ENCODE measurements at regions not wholly inside any gene's neighbourhood (a gene's known extent, or its start where the extent isn't known, plus 50 kb on each side); places are given as distances from the start of the nearest gene placed in this dataset.
"Not testable (repeated sequence)": the region's sequence is repeated elsewhere in the genome, so short reads cannot be mapped to it uniquely, and the experiment has no call there.

DNA sequence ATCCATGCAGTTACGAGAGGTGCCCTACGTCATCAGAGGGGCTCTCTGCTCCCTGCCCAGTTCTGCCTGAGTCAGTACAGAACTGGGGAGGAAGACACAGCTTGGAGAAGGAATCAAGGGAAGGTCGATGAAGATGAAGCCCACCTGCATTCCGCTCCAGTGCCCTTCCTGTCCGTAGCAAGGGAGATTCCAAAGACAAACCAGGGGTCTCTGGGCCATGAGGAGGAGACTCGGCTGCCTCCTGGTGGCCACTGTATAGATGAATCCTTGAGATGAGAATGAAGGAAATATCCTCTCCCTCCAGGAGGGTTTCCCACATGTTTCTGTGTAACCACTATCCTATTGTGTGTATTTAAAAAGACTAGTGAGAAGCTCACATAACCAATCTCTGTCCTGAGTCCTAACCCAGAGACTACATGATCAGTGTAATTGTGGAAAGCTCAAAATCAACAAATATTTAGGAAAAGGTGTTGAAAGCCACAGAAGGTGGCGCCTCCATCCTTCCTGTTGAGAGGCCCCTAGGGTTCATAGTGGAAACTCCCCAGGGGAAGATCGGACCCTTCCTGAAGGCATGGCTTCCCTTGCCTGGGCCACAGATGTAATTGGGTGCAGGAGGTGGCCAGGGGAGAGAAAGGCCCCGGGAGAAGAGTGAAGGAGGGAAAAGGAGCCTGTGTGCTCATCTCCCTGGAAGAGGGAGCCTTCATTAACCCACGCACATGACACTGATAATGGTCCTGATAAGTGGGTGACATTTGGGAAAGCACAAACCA, 67.0 kb upstream of the LYZL2 start:
- not testable (repeated sequence) for DNase-seq

DNA sequence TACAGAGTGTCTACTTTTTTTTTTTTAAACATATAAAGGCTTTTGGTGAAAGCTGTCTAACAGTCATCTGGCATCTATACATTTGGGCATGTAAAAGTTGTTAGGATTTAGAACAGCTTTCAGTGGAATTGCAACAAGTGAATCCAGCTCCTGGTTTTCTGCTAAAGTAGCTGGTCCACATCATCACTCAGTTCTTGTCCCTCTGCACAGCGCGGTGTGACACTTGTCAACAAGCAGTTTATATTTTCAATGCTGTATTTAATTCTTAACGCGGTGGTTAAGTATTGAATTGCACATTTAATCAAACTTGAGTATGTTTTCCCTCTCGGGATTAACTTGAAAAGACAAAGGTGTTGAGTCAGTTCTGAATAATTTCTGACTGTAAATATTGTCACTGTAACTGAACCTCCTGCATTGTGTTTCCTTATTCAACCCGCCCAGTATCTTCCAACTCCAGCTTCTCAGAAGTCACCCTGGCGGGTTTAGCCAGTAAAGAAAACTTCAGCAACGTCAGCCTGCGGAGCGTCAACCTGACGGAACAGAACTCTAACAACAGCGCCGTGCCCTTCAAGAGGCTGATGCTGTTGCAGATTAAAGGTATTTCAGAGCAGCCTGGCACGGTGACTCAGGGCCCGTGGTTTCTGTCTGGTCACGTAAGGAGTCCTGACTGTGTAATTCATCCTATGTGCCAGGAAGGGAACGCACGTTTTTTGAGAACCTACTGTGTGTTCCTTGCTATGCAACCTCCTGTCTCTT, 66.1 kb upstream of the LYZL2 start:
- not testable (repeated sequence) for DNase-seq

DNA sequence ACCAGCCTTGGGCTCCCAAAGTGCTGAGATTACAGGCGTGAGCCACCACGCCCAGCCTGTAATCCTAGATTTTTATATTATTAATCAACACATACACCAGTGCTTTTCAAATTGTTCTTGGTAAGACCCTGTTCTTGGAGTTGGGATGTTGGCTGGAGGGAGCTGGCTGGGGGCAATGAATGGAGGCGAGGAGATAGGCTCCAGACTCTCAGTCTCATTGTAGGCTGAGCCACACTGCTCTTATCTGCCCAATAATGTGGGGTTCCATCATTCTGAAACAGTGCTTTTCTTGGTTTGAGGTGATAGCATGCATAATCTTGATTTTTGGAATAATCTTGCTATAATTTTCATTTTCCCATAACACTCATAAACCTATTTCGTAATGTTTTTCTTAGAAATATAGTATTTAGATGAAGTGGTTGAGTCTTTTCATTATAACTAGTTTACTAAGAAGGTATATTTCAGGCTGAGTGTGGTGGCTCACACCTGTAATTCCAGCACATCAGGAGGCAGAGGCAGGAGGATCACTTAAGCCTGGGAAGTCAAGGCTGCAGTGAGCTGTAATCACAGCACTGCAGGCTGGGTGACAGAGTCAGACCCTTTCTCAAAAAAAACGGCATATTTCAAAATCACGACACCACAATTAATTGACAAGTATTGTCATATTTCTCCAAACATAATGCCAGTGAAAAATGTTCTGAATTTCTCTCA, 65.1 kb upstream of the LYZL2 start:
- DNase-seq, result no peak

DNA sequence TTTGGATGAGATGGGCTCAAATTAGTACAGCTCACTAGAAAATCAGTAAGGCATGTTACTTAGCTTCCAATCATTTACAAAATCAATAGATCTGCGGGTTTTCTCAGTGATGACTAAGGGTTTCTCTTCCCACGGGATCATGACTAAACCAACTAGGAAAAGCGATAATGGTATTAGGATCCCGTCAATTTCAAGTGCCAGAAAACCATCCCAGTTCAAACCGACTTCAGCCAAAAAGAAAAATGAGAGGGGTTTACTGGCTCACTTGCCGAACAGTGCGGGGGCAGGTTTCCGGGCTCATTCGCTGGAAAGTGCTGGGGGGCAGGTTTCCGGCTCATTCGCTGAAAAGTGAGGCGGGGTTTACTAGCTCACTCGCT, 62.1 kb upstream of the LYZL2 start:
- no peak for DNase-seq

DNA sequence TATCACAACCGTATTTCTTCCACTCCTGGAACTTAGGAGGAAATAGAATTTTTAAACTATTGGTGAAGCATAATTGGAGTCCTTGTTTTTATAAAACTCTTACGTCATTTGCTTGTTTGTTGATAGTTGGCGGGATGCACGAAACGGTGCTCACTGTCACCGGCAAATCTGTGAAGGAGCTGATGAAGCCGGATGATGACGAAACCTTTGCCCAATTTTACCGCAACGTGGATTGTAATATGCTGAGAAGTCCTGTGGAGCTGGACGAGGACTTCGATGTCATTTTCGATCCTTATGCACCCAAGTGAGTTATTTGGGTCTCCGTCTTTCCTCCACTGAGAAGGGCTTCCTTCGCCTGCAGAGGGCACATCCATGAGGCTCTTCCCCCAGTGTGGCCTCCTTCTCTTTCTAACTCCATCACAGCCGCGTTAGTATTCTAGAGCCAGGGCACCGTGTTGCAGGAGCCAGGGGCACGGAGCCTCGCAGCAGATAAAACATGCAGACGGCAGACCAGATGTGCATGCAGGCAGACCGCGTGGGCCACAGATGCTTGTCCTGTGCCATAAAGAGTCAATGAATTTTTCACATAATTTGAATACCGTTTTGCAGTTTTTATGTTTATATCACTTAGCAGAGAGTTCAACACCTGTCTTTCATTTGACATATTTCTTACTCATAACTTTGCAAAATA, 61.5 kb upstream of the LYZL2 start:
- not testable (repeated sequence) for DNase-seq

DNA sequence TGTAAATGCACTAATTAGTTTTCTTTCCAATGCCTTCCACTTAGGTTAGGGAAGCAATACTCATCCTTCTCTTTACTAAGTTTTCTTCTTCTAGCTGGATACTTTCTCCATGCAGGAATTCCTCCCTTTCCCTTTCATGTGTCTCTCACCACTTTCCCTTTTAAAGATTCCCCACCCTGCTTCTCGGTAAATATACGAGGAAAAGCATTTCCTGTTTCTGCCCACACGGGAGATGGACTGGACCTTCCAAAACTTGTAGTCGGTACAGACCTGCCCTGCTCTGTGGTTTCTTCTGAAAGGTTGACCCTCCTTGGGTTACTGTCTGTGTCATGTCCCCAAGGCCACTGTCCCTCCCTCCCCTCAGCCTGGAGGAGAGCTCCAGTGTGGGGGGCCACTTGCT, 58.9 kb upstream of the LYZL2 start:
- no peak for DNase-seq

DNA sequence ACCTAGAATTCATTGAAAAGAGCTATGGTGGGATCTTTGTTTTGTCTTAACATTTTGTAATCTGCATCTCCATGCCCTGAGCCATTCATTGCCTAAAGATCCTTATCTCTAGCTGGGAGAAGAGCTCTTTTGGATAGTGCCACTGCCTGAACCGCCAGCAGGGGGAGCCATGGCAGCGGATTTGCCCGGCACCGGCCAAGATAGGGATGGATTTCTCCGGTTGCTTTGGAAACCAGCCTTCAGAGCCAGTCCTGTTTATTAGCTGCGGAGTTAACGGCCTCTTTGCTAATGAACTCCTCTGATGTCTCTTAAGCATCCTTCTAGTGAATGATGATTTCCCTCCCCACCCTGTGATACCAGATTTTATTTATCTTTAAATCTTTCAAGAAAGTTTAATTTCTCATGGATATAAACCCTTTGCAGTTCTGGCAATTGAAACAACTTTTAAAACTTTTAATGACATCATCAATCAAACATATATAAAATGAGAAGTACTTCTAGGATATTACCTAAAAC, 58.2 kb upstream of the LYZL2 start:
- DNase-seq, result peak; percentile 71 to 73

DNA sequence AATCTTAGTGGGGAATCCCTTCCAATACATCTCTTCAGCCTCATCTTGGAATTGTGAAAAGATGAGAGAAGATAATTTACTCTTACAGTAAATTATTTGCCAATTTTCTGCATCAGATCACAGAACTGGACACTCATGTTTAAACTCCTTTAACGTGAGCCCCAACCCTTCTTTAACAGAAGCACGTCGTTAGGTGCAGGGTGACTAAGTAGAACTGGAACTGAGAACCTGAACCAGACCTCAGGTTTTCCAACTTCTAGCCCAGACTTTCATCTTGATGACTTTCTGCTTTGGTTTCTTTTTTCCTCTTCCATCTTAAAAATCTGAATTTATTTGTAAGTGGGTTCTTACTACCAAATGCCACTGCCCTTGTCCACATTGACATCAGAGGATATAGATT, 57.2 kb upstream of the LYZL2 start:
- no peak for DNase-seq

DNA sequence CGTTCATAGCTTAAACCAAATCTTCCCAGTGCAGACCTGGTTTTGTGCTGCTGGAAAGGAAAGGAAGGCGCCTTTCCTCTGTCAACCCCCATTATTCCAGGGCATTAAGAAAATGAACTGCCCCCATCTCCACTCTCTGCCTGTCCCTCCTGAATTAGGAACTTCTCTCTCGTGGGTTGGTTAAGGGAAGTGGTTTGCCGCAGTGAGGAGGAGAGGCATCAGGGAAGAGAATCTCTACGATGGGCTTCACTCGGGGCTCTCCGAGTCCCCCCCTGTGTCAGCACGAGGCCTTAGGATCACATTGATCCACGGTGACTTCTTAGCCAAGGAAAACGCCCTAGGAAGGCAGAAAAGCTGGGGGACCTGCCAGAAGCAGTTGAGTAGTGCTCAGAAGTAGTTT, 53.9 kb upstream of the LYZL2 start:
- no peak for DNase-seq

DNA sequence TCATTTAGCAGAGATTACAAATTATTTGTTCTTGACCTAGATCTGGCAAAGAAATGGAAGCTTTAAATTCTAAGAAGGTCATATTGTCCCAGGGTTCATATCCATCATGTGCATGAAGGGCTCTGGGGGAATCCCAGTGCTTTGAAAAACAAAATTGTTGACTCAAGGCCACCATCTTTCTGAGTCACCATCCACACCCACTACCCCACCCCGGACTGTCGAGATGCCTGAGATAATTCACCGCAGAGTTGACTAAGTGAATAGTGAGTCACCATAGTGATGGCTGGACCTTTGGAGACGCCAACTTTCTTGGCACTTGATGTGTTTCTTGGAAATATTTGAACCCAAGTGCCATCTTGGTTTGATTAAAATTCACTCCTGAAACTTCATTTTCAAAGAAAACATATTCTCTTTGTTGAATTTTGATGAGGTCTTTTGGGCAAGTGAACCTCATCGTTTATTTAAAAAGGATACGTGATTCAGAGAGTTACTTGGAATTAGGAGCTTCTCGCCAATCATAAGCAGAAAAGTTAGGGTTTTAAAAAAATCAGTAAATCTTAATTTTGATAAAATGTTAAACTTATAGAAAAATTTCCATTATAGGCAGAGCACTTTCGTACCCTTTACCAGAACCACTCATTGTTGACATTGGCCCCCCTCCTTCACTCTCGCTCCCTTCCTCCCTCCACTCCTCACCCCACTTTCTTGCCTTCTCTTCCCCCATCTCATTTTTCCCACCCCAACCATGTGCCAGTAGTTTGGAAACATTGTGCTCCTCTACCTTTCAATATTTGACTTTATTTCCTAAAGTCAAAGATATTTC, 53.0 kb upstream of the LYZL2 start:
- not testable (repeated sequence) for DNase-seq

DNA sequence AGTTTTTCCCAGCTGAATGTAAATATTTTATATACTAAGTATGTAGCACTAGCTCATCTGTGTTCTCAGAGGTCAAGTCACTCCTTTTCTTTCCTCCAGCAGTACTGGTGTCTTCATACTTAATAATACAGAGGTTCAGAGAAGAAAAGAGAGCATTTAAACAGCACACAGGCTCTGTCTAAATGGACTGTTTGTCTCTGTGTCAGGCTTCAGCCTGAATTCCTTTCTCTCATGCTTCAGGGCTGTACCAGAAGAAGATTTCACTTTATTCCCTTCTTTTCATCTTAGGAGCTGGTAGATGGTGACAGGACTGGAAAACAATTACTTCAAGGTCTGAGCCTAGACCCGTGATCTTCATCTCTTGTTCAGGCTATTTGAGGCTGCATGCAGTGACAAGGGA, 51.4 kb upstream of the LYZL2 start:
- no peak for DNase-seq
